Keratinocyte (primary cell): ENCODE measurements at regions not wholly inside any gene's neighbourhood (a gene's known extent, or its start where the extent isn't known, plus 50 kb on each side); places are given as distances from the start of the nearest gene placed in this dataset.

Experiments
- DNase-seq: peaks from one replicate; pipeline ENCODE4 v3.0.0-alpha.2; 2011; ENCODE audit warnings: low read depth, missing footprints, low spot score
- FAIRE-seq: peaks from 2 replicates; lab custom pipeline; 2011; peaks lifted over from hg19 to GRCh38; lab: Jason Lieb, UNC
- H2AFZ ChIP-seq: 2 replicates; pipeline ENCODE4 v1.6.0; 2012; ENCODE audit warnings: low read length, control low read depth, inconsistent platforms; ENCODE audit not compliant: control insufficient read depth
- H3K27ac ChIP-seq: 2 replicates; pipeline ENCODE4 v1.5.1; 2011; ENCODE audit warnings: low read length; ENCODE audit not compliant: control insufficient read depth, insufficient read depth
- H3K27me3 ChIP-seq: 3 replicates; pipeline ENCODE4 v1.6.0; 2011; ENCODE audit warnings: low read length; ENCODE audit not compliant: control insufficient read depth, insufficient read depth; ENCODE audit errors: extremely low read depth
- H3K36me3 ChIP-seq, 2 experiments: 2 replicates in 1 of 2; 3 replicates in 1 of 2; pipeline ENCODE4 v1.5.1; 2011; ENCODE audit warnings: low read length in 2 of 2, mild to moderate bottlenecking in 1 of 2; ENCODE audit not compliant: control insufficient read depth in 2 of 2, insufficient read depth in 2 of 2; ENCODE audit errors: extremely low read depth in 1 of 2
- H3K4me1 ChIP-seq: 3 replicates; pipeline ENCODE4 v1.5.1; 2011; ENCODE audit warnings: low read length; ENCODE audit not compliant: control insufficient read depth, insufficient read depth; ENCODE audit errors: extremely low read depth
- H3K4me2 ChIP-seq: 3 replicates; pipeline ENCODE4 v1.6.0; 2011; ENCODE audit warnings: low read depth, low read length; ENCODE audit not compliant: control insufficient read depth, insufficient read depth; ENCODE audit errors: extremely low read depth
- H3K4me3 ChIP-seq, 3 experiments: fragments of 200-600 bp in 1 of 3; sonication (generic) in 1 of 3; 2 replicates in 2 of 3; 3 replicates in 1 of 3; pipeline ENCODE4 v1.5.1; 2011 to 2016; ENCODE audit warnings: low read length in 3 of 3, mild to moderate bottlenecking in 3 of 3, control low read depth in 2 of 3, inconsistent platforms in 1 of 3, low read depth in 1 of 3, mixed read lengths in 1 of 3, mixed run types in 1 of 3, moderate library complexity in 1 of 3; ENCODE audit not compliant: control insufficient read depth in 2 of 3, insufficient read depth in 2 of 3; ENCODE audit errors: extremely low read depth in 1 of 3
- H3K79me2 ChIP-seq: 2 replicates; pipeline ENCODE4 v1.6.0; 2012; ENCODE audit warnings: low read length; ENCODE audit not compliant: control insufficient read depth, insufficient read depth
- H3K9ac ChIP-seq: 3 replicates; pipeline ENCODE4 v1.6.0; 2011; ENCODE audit warnings: low read length; ENCODE audit not compliant: control insufficient read depth, insufficient read depth; ENCODE audit errors: extremely low read depth
- H3K9me1 ChIP-seq: 3 replicates; pipeline ENCODE4 v1.6.0; 2011; ENCODE audit warnings: low read length; ENCODE audit not compliant: control insufficient read depth, insufficient read depth; ENCODE audit errors: extremely low read depth
- H3K9me3 ChIP-seq: 2 replicates; pipeline ENCODE4 v1.5.1; 2012; ENCODE audit warnings: low read depth, low read length; ENCODE audit not compliant: control insufficient read depth
- H4K20me1 ChIP-seq: 3 replicates; pipeline ENCODE4 v1.6.0; 2011; ENCODE audit warnings: low read length; ENCODE audit not compliant: control insufficient read depth, insufficient read depth; ENCODE audit errors: extremely low read depth
- CTCF ChIP-seq, 3 experiments: IDR thresholded peaks in 1 of 3; conservative IDR thresholded peaks in 1 of 3; optimal IDR thresholded peaks in 1 of 3; 2 replicates in 2 of 3; 3 replicates in 1 of 3; pipeline versions ENCODE3 to v1.5.1; 2011; ENCODE audit warnings: low read length in 3 of 3, mild to moderate bottlenecking in 3 of 3, moderate library complexity in 2 of 3, control low read depth in 1 of 3, inconsistent platforms in 1 of 3; ENCODE audit not compliant: insufficient read depth in 2 of 3; ENCODE audit errors: extremely low read depth in 1 of 3
- EZH2 ChIP-seq: IDR thresholded peaks from one replicate; pipeline ENCODE4 v1.6.1; 2012; ENCODE audit warnings: inconsistent platforms, mild to moderate bottlenecking, low read length, moderate library complexity
- dilution Hi-C: fragments of 300-500 bp; cut with MboI; formaldehyde crosslinking; loops from one replicate; pipeline ENCODE4 v1.7.0; 2020; ENCODE audit warnings: low sequenced_read_pairs; ENCODE audit not compliant: extremely low pct_ligation_motif_present

GRCh38 chr21:19340303-19340702 is 936.7 kb upstream of the TMPRSS15 start:
- Histone ChIP-seq H3K36me3 (no peaks in the 10 kb centered on the region), H3K4me1 (no peaks in the 10 kb centered on the region), H2AFZ (no peak overlapping the region), H3K9ac (no peak overlapping the region), H3K9me1 (no peaks in the 10 kb centered on the region), H3K4me3 (no peak overlapping the region), H4K20me1 (no peaks in the 10 kb centered on the region), H3K4me2 (no peak overlapping the region), H3K79me2 (no peaks in the 10 kb centered on the region), H3K27ac (no peak overlapping the region), H3K27me3 (no peaks in the 10 kb centered on the region), H3K9me3 (no peaks in the 10 kb centered on the region)
- no peak for DNase-seq
- no peak for FAIRE-seq
- TF ChIP-seq EZH2 (no peak), CTCF (optimal IDR thresholded peaks at IDR 0.05 in 1 of 3, IDR thresholded peaks at IDR 0.05 in 1 of 3, conservative IDR thresholded peaks at IDR 0.05 in 1 of 3; ENCODE audit: extremely low read depth in 1 of 3, insufficient read depth in 2 of 3, low read length in 3 of 3) (no peak)
- dilution Hi-C loops, result no loop called here

GRCh38 chr21:19340954-19341353 is 937.4 kb upstream of the TMPRSS15 start:
- no peak for FAIRE-seq
- dilution Hi-C loops, result no loop called here

More at GRCh38 chr21:19340954-19341353, 937.4 kb upstream of the TMPRSS15 start:
- H4K20me1 ChIP-seq, result no peaks in the 10 kb centered on the region
- H3K27ac ChIP-seq, result no peak overlapping the region
- no peaks in the 10 kb centered on the region for H3K4me1 ChIP-seq
- no peak for DNase-seq
- H3K36me3 ChIP-seq, result no peaks in the 10 kb centered on the region
- no peak overlapping the region for H3K9ac ChIP-seq
- H3K4me3 ChIP-seq, result no peak overlapping the region
- no peaks in the 10 kb centered on the region for H3K79me2 ChIP-seq
- no peaks in the 10 kb centered on the region for H3K27me3 ChIP-seq
- H3K9me3 ChIP-seq, result no peaks in the 10 kb centered on the region
- H3K9me1 ChIP-seq, result no peaks in the 10 kb centered on the region
- H3K4me2 ChIP-seq, result no peak overlapping the region
- no peak overlapping the region for H2AFZ ChIP-seq
- TF ChIP-seq CTCF (optimal IDR thresholded peaks at IDR 0.05 in 1 of 3, IDR thresholded peaks at IDR 0.05 in 1 of 3, conservative IDR thresholded peaks at IDR 0.05 in 1 of 3; ENCODE audit: extremely low read depth in 1 of 3, insufficient read depth in 2 of 3, low read length in 3 of 3) (no peak), EZH2 (no peak)
